ENCODE measurements at regions not wholly inside any gene's neighbourhood (a gene's known extent, or its start where the extent isn't known, plus 50 kb on each side); places are given as distances from the start of the nearest gene placed in this dataset.

DNA sequence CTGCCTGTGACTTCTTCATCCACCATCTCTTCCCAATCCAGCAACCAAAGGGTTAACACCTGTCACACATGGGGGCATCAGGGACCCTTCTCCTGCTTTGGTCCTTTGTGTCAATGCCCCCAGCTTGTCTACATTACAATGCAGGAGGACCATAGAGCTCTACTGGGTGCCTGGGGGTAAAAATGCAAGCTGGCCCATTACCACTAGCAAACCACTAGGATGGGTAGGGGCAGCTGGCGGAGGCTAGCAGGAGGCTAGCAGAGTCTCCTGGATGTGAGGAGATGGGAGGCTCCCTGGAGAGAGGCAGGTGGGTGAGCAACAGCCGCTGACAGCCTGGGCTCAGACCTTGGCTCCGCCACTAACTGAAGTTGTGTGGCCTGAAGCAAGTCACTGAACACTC, 153.4 kb upstream of the SKOR2 start:
- TF ChIP-seq, protein P1, sequence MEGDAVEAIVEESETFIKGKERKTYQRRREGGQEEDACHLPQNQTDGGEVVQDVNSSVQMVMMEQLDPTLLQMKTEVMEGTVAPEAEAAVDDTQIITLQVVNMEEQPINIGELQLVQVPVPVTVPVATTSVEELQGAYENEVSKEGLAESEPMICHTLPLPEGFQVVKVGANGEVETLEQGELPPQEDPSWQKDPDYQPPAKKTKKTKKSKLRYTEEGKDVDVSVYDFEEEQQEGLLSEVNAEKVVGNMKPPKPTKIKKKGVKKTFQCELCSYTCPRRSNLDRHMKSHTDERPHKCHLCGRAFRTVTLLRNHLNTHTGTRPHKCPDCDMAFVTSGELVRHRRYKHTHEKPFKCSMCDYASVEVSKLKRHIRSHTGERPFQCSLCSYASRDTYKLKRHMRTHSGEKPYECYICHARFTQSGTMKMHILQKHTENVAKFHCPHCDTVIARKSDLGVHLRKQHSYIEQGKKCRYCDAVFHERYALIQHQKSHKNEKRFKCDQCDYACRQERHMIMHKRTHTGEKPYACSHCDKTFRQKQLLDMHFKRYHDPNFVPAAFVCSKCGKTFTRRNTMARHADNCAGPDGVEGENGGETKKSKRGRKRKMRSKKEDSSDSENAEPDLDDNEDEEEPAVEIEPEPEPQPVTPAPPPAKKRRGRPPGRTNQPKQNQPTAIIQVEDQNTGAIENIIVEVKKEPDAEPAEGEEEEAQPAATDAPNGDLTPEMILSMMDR (IDR thresholded peaks at IDR 0.05): no peak
- intact Hi-C loops (cut with DNase I): no loop called here
- FAIRE-seq (no peak), DNase-seq (no peak), ATAC-seq (no peak)
- no peaks in the 10 kb centered on the region for H3K36me3 ChIP-seq
- H3K27me3 ChIP-seq: no peaks in the 10 kb centered on the region
- H3K9me3 ChIP-seq: no peaks in the 10 kb centered on the region
- no peaks in the 10 kb centered on the region for H3K4me1 ChIP-seq
- H3K4me3 ChIP-seq: no peak overlapping the region
- 86 to 96% methylated on average over 3 of the region's 3 CpGs for WGBS, 2 donors
- no peak overlapping the region for H3K27ac ChIP-seq

DNA sequence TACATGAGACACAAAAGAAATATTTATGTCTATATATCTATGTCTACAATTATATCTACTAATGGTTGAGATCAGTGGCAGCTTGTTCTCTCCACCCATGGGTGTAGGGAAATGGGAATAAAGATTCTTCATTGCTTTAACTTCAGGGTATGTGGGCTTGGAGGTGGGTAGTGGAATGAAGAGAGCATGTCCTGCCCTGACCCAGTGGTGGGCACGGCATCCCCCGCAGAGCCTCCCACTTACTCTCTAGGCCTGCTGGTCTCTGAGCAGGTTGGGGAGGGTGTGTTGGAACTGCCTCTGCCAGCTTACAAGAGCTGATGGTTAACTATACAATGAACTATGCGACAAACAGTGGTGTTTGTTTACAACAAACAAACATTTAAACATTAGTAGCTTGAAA, 152.5 kb upstream of the SKOR2 start:
- no peak for FAIRE-seq
- Histone ChIP-seq H3K4me3 (no peak overlapping the region), H3K4me1 (no peaks in the 10 kb centered on the region), H3K27ac (no peak overlapping the region), H3K36me3 (no peaks in the 10 kb centered on the region), H3K27me3 (no peaks in the 10 kb centered on the region), H3K9me3 (no peaks in the 10 kb centered on the region)
- TF ChIP-seq, protein P1 (IDR thresholded peaks at IDR 0.05): no peak
- intact Hi-C loops (cut with DNase I): no loop called here
- DNase-seq: no peak
- 62 to 64% methylated on average over 3 of the region's 3 CpGs for WGBS, 2 donors
- ATAC-seq: no peak

DNA sequence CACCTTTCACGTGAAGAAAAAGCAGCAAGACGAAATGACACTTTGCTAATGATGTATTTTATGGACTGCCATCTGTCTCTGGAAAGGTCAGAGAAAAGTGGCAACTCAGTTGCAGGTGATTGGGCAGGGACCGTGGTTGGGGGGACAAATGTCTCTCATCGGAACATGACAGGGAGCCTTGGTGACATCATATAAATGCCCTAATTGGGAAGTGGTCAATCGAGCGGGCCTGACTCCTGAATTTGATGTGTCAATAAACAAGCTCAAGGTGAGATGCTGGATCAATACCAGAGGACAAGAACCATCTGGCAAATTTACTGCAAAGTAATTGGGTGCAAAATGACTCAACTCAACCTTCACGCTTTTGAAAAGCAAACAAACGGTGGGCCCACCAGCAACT, 151.9 kb upstream of the SKOR2 start:
- no peak overlapping the region for H3K4me3 ChIP-seq
- TF ChIP-seq, protein P1 (IDR thresholded peaks at IDR 0.05): no peak
- WGBS, 2 donors: 28 to 31% methylated on average over 8 of the region's 8 CpGs
- no peak for FAIRE-seq
- no peaks in the 10 kb centered on the region for H3K4me1 ChIP-seq
- H3K36me3 ChIP-seq: no peaks in the 10 kb centered on the region
- H3K27ac ChIP-seq: no peak overlapping the region
- intact Hi-C loops (cut with DNase I): no loop called here
- ATAC-seq: no peak
- no peak for DNase-seq
- no peaks in the 10 kb centered on the region for H3K27me3 ChIP-seq
- no peaks in the 10 kb centered on the region for H3K9me3 ChIP-seq

DNA sequence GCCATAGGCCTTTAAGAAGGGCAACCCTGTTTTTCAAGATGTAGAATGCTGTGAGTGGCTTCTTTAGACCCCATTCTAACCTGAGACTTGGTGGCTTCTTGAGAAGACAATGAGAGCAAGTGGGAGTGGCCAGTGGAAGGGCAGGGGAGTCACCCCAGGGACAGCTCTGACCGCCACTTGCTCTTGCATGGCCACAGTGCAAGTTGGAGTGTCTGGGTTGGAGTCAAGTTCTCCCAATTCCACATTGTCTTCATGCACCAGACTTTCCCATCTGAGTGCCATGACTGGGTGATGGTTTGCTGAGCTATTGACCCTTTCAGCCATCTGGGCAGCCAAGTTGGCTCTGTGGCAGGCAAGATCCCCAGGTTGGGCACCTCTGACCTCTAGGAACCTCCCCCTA, 148.0 kb upstream of the SKOR2 start:
- Histone ChIP-seq H3K36me3 (no peaks in the 10 kb centered on the region), H3K27me3 (no peaks in the 10 kb centered on the region), H3K27ac (no peak overlapping the region), H3K4me3 (no peak overlapping the region), H3K4me1 (no peaks in the 10 kb centered on the region), H3K9me3 (no peaks in the 10 kb centered on the region)
- FAIRE-seq (no peak), ATAC-seq (no peak), DNase-seq (no peak)
- 89 to 93% methylated on average over 1 of the region's 1 CpG for WGBS, 2 donors
- TF ChIP-seq, protein P1 (IDR thresholded peaks at IDR 0.05): no peak
- intact Hi-C loops (cut with DNase I): loop anchor here in 1 of 3 donors (10.0 kb wide), 1 partner anchor 345 kb away; no protein-coding TSS in a partner anchor

DNA sequence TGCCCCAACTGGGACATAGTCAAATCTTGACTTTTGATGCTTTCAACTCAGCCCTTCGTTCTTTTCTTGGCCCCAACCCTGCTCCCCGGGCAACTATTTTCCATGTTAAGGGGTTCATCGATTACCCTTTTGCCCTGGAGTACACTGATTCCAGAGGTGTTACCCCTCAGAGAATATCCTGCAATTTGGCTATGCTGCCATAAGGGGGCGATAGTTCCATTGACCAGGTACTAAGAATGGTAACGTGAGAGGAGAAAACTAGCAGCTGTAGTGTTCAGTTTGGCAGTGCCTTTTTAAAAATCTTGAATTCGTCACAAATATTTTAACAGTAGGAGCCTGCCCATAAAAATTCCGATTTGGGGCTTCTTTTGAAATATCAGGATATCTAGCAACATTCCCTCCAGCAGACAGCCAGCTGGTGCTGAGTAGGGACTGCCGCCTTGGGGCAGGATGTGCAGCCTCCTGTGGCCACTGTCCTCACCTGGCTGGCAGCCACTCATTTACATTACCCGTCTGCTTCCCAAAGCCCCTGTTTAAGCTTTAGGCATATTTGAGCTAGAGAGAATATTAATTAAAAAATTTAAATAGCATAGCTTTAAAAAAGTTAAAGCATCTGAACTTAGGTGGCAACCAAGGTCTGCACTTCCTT, 146.3 kb upstream of the SKOR2 start:
- no peaks in the 10 kb centered on the region for H3K9me3 ChIP-seq
- ATAC-seq (peak in 2 of 4 donors; percentile 35 to 46), FAIRE-seq (no peak), DNase-seq (no peak)
- intact Hi-C loops (cut with DNase I): loop anchor here in 1 of 3 donors (10.0 kb wide), 1 partner anchor 347 kb away; no protein-coding TSS in a partner anchor
- H3K36me3 ChIP-seq: no peaks in the 10 kb centered on the region
- no peaks in the 10 kb centered on the region for H3K27me3 ChIP-seq
- TF ChIP-seq, protein P1 (IDR thresholded peaks at IDR 0.05): no peak
- no peak overlapping the region for H3K4me3 ChIP-seq
- no peak overlapping the region for H3K27ac ChIP-seq
- H3K4me1 ChIP-seq: no peaks in the 10 kb centered on the region
- 34% methylated on average over 9 of the region's 9 CpGs for WGBS, 2 donors
